Left ventricle myocardium inferior (tissue), 1 donor: ENCODE measurements at regions not wholly inside any gene's neighbourhood (a gene's known extent, or its start where the extent isn't known, plus 50 kb on each side); places are given as distances from the start of the nearest gene placed in this dataset.

ENCODE experiments used
- DNase-seq: peaks from one replicate; pipeline ENCODE4 v3.0.0-alpha.2; 2020
- H3K27ac ChIP-seq: fragments of 200-600 bp; replicated peaks from 2 replicates; pipeline ENCODE4 v1.8.0; 2021
- H3K27me3 ChIP-seq: fragments of 200-600 bp; 2 replicates; pipeline ENCODE4 v1.8.0; 2021; ENCODE audit warnings: low read depth
- H3K36me3 ChIP-seq: fragments of 200-600 bp; 2 replicates; pipeline ENCODE4 v1.8.0; 2021
- H3K4me1 ChIP-seq: fragments of 200-600 bp; 2 replicates; pipeline ENCODE4 v1.8.0; 2021
- H3K4me3 ChIP-seq: fragments of 200-600 bp; 2 replicates; pipeline ENCODE4 v1.8.0; 2021; ENCODE audit warnings: mild to moderate bottlenecking, moderate library complexity
- H3K9me3 ChIP-seq: fragments of 200-600 bp; replicated peaks from 2 replicates; pipeline ENCODE4 v1.8.0; 2021
- CTCF ChIP-seq: fragments of 200-600 bp; IDR thresholded peaks from 2 replicates; pipeline ENCODE4 v1.8.0; 2021; ENCODE audit warnings: antibody characterized with exemption, mild to moderate bottlenecking, borderline replicate concordance
- intact Hi-C: fragments of 100-400 bp; cut with micrococcal nuclease; formaldehyde crosslinking; loops from one replicate; pipeline ENCODE4 v1.11.0; 2022
- donor health status: DM: no; HTN: yes; CAD: no; lungs with severe emphysema.

- Histone ChIP-seq H3K4me1 (peaks cover 19% of the 10 kb centered on the region), H3K4me3 (no peak overlapping the region), H3K36me3 (no peaks in the 10 kb centered on the region), H3K27me3 (no peaks in the 10 kb centered on the region), H3K27ac (no peak overlapping the region), H3K9me3 (peaks cover 4% of the 10 kb centered on the region)
- no peak for TF ChIP-seq CTCF
- intact Hi-C loops = no loop called here
- no peak for DNase-seq
Observed at GRCh38 chr11:88406876-88407275, 69.3 kb upstream of the CTSC start.

GRCh38 chr11:88405853-88406252 is 68.3 kb upstream of the CTSC start:
- no peaks in the 10 kb centered on the region for H3K27me3 ChIP-seq
- no peaks in the 10 kb centered on the region for H3K36me3 ChIP-seq
- DNase-seq = no peak
- no peaks in the 10 kb centered on the region for H3K9me3 ChIP-seq
- peaks cover 19% of the 10 kb centered on the region for H3K4me1 ChIP-seq
- no peak for TF ChIP-seq CTCF
- peak overlapping the region; percentile 16 for H3K27ac ChIP-seq
- H3K4me3 ChIP-seq = no peak overlapping the region
- intact Hi-C loops = no loop called here

- Histone ChIP-seq H3K4me3 (no peak overlapping the region), H3K36me3 (no peaks in the 10 kb centered on the region), H3K9me3 (no peaks in the 10 kb centered on the region), H3K4me1 (peaks cover 19% of the 10 kb centered on the region), H3K27ac (peak overlapping the region; percentile 29), H3K27me3 (no peaks in the 10 kb centered on the region)
- DNase-seq = no peak
- TF ChIP-seq CTCF = no peak
- intact Hi-C loops = no loop called here
Observed at GRCh38 chr11:88404932-88405710, 67.6 kb upstream of the CTSC start.

GRCh38 chr11:88404391-88404790 is 66.9 kb upstream of the CTSC start:
- Histone ChIP-seq H3K27ac (peak overlapping the region; percentile 29), H3K9me3 (no peaks in the 10 kb centered on the region), H3K4me3 (no peak overlapping the region), H3K4me1 (peaks cover 19% of the 10 kb centered on the region), H3K36me3 (no peaks in the 10 kb centered on the region), H3K27me3 (no peaks in the 10 kb centered on the region)
- TF ChIP-seq CTCF = no peak
- DNase-seq = no peak
- intact Hi-C loops = no loop called here

GRCh38 chr11:88402784-88403183 is 65.2 kb upstream of the CTSC start:
- no peaks in the 10 kb centered on the region for H3K27me3 ChIP-seq
- TF ChIP-seq CTCF = no peak
- intact Hi-C loops = no loop called here
- no peaks in the 10 kb centered on the region for H3K9me3 ChIP-seq
- H3K27ac ChIP-seq = peak overlapping the region; percentile 40
- H3K4me1 ChIP-seq = peaks cover 19% of the 10 kb centered on the region
- no peak overlapping the region for H3K4me3 ChIP-seq
- no peaks in the 10 kb centered on the region for H3K36me3 ChIP-seq
- no peak for DNase-seq
